H1 (cell line): ENCODE measurements at regions not wholly inside any gene's neighbourhood (a gene's known extent, or its start where the extent isn't known, plus 50 kb on each side); places are given as distances from the start of the nearest gene placed in this dataset.

Experiments used
- CTCF ChIA-PET: fragments of 300-600 bp; sonication (Branson Sonifier 250); formaldehyde crosslinking; loops from one replicate; lab custom pipeline; 2021; ENCODE audit not compliant: partially characterized antibody; lab: Charles Lee
- POLR2A ChIA-PET: fragments of 300-600 bp; sonication (Branson Sonifier 250); formaldehyde crosslinking; loops from one replicate; lab custom pipeline; 2021; ENCODE audit warnings: inconsistent platforms; ENCODE audit not compliant: partially characterized antibody; lab: Charles Lee
- DNase-seq, 2 experiments: peaks; one replicate each; pipeline versions ENCODE4 v3.0.0 to v3.0.0-alpha.2; 2010 to 2022; ENCODE audit warnings: low spot score in 2 of 2, low read depth in 1 of 2, mixed read lengths in 1 of 2
- FAIRE-seq: peaks from 2 replicates; lab custom pipeline; 2011; peaks lifted over from hg19 to GRCh38; lab: Jason Lieb, UNC
- H2AFZ ChIP-seq: 2 replicates; pipeline ENCODE4 v1.8.1; 2012; ENCODE audit warnings: low read length, inconsistent platforms
- H2AK5ac ChIP-seq: 2 replicates; pipeline ENCODE4 v1.6.1; 2013; ENCODE audit warnings: low read depth, low read length
- H2BK120ac ChIP-seq: replicated peaks from 2 replicates; pipeline ENCODE3; 2013; ENCODE audit warnings: low read depth, low read length, inconsistent platforms
- H2BK12ac ChIP-seq: 2 replicates; pipeline ENCODE4 v1.6.1; 2013; ENCODE audit warnings: low read depth, low read length
- H2BK15ac ChIP-seq: 2 replicates; pipeline ENCODE4 v1.6.1; 2013; ENCODE audit warnings: low read length
- H2BK20ac ChIP-seq: 2 replicates; pipeline ENCODE4 v1.6.1; 2013; ENCODE audit warnings: low read length
- H2BK5ac ChIP-seq: 2 replicates; pipeline ENCODE4 v1.6.1; 2013; ENCODE audit warnings: low read depth, low read length
- H3K14ac ChIP-seq: 2 replicates; pipeline ENCODE4 v1.6.1; 2013; ENCODE audit warnings: inconsistent platforms; ENCODE audit not compliant: insufficient read length
- H3K18ac ChIP-seq: 2 replicates; pipeline ENCODE4 v1.6.1; 2013; ENCODE audit warnings: low read length; ENCODE audit errors: extremely low read depth
- H3K23ac ChIP-seq: 2 replicates; pipeline ENCODE4 v1.6.1; 2013; ENCODE audit warnings: inconsistent platforms; ENCODE audit not compliant: insufficient read length
- H3K23me2 ChIP-seq: 2 replicates; pipeline ENCODE4 v1.6.1; 2013; ENCODE audit warnings: low read depth, low read length
- H3K27ac ChIP-seq: 2 replicates; pipeline ENCODE4 v1.6.1; 2011; ENCODE audit warnings: low read depth, low read length, inconsistent platforms
- H3K27me3 ChIP-seq, 4 experiments: replicated peaks in 1 of 4; 1 replicate in 1 of 4; 2 replicates in 3 of 4; pipeline versions ENCODE4 v1.6.1 to v1.8.1; 2011 to 2013; ENCODE audit warnings: low read length in 3 of 4, mild to moderate bottlenecking in 3 of 4, inconsistent platforms in 2 of 4, mixed read lengths in 2 of 4, moderate library complexity in 1 of 4; ENCODE audit not compliant: control insufficient read depth in 3 of 4, insufficient read depth in 3 of 4; ENCODE audit errors: extremely low read depth in 1 of 4
- H3K36me3 ChIP-seq, 4 experiments: 2 replicates each; pipeline versions ENCODE4 v1.6.1 to v1.8.1; 2011 to 2013; ENCODE audit warnings: mild to moderate bottlenecking in 4 of 4, low read length in 3 of 4, moderate library complexity in 2 of 4, control low read depth in 1 of 4, inconsistent platforms in 1 of 4; ENCODE audit not compliant: insufficient read depth in 4 of 4, control insufficient read depth in 2 of 4
- H3K4ac ChIP-seq: replicated peaks from 2 replicates; pipeline ENCODE3; 2013; ENCODE audit warnings: low read length, low read depth, mixed read lengths, inconsistent platforms; ENCODE audit not compliant: insufficient read length
- H3K4me1 ChIP-seq, 4 experiments: replicated peaks in 1 of 4; 1 replicate in 1 of 4; 2 replicates in 3 of 4; pipeline versions ENCODE4 v1.6.1 to v1.8.1; 2011 to 2013; ENCODE audit warnings: low read length in 3 of 4, inconsistent platforms in 2 of 4, mixed read lengths in 1 of 4; ENCODE audit not compliant: insufficient read depth in 4 of 4, control insufficient read depth in 3 of 4
- H3K4me2 ChIP-seq, 2 experiments: 2 replicates each; pipeline versions ENCODE4 v1.6.1 to v1.8.1; 2011 to 2013; ENCODE audit warnings: low read depth in 2 of 2, low read length in 2 of 2, control low read depth in 1 of 2, inconsistent platforms in 1 of 2, mild to moderate bottlenecking in 1 of 2; ENCODE audit not compliant: insufficient read depth in 1 of 2
- H3K4me3 ChIP-seq, 4 experiments: fragments of 200-600, 300-600 bp in 1 of 4; sonication (generic), shearing (Covaris generic), sonication (Bioruptor Twin) in 1 of 4; 2 replicates each; pipeline versions ENCODE4 v1.5.1 to v1.8.1; 2011 to 2016; ENCODE audit warnings: low read length in 4 of 4, low read depth in 3 of 4, control low read depth in 2 of 4, inconsistent platforms in 2 of 4, mild to moderate bottlenecking in 2 of 4, mixed read lengths in 1 of 4, moderate library complexity in 1 of 4; ENCODE audit not compliant: insufficient read depth in 2 of 4; ENCODE audit errors: extremely low read depth in 1 of 4
- H3K56ac ChIP-seq: replicated peaks from 2 replicates; pipeline ENCODE3; 2013; ENCODE audit warnings: low read depth, mild to moderate bottlenecking, mixed read lengths, low read length, inconsistent platforms; ENCODE audit not compliant: insufficient read length
- H3K79me1 ChIP-seq: 2 replicates; pipeline ENCODE4 v1.6.1; 2013; ENCODE audit warnings: low read depth, low read length, control low read depth
- H3K79me2 ChIP-seq, 2 experiments: 2 replicates each; pipeline versions ENCODE4 v1.6.1 to v1.8.1; 2012 to 2013; ENCODE audit warnings: low read length in 2 of 2, mild to moderate bottlenecking in 2 of 2, inconsistent platforms in 1 of 2; ENCODE audit not compliant: insufficient read depth in 2 of 2, control insufficient read depth in 1 of 2
- H3K9ac ChIP-seq, 4 experiments: replicated peaks in 1 of 4; 1 replicate in 1 of 4; 2 replicates in 3 of 4; pipeline versions ENCODE4 v1.6.1 to v1.8.1; 2011 to 2013; ENCODE audit warnings: low read depth in 3 of 4, low read length in 3 of 4, control low read depth in 2 of 4, mild to moderate bottlenecking in 2 of 4, moderate library complexity in 2 of 4, inconsistent platforms in 1 of 4; ENCODE audit errors: extremely low read depth in 1 of 4
- H3K9me3 ChIP-seq, 2 experiments: 2 replicates each; pipeline versions ENCODE4 v1.6.1 to v1.8.1; 2012 to 2013; ENCODE audit warnings: mild to moderate bottlenecking in 2 of 2, moderate library complexity in 2 of 2, control low read depth in 1 of 2, inconsistent platforms in 1 of 2, low read depth in 1 of 2, low read length in 1 of 2, mixed read lengths in 1 of 2; ENCODE audit not compliant: insufficient read depth in 2 of 2
- H4K20me1 ChIP-seq, 2 experiments: replicated peaks in 1 of 2; 2 replicates each; pipeline versions ENCODE3 to v1.8.1; 2011 to 2013; ENCODE audit warnings: inconsistent platforms in 2 of 2, low read length in 2 of 2, mild to moderate bottlenecking in 1 of 2; ENCODE audit not compliant: insufficient read depth in 2 of 2, control insufficient read depth in 1 of 2
- H4K5ac ChIP-seq: 2 replicates; pipeline ENCODE4 v1.6.1; 2013; ENCODE audit warnings: low read length, low read depth, mixed read lengths, inconsistent platforms; ENCODE audit not compliant: insufficient read length
- H4K8ac ChIP-seq: 2 replicates; pipeline ENCODE4 v1.8.0; 2013; ENCODE audit warnings: mild to moderate bottlenecking, moderate library complexity, low read length, inconsistent platforms; ENCODE audit not compliant: insufficient read depth; ENCODE audit errors: extremely low read depth
- H4K91ac ChIP-seq: replicated peaks from 2 replicates; pipeline ENCODE3; 2013; ENCODE audit warnings: low read length, mixed read lengths, inconsistent platforms; ENCODE audit not compliant: insufficient read length
- BCL11A ChIP-seq, 2 experiments: IDR thresholded peaks; one replicate each; pipeline ENCODE4 v1.6.1; 2011; ENCODE audit warnings: low read depth in 2 of 2, low read length in 2 of 2, mild to moderate bottlenecking in 2 of 2
- CBX8 ChIP-seq: fragments of 300-800, 300-1000 bp; sonication (generic); IDR thresholded peaks from 2 replicates; pipeline ENCODE4 v1.7.1; 2016; ENCODE audit warnings: low read depth, low read length, borderline replicate concordance
- CREB1 ChIP-seq: IDR thresholded peaks from 2 replicates; pipeline ENCODE4 v1.6.1; 2012; ENCODE audit warnings: inconsistent platforms
- CTBP2 ChIP-seq: IDR thresholded peaks from 2 replicates; pipeline ENCODE4 v1.7.0; 2011; ENCODE audit warnings: borderline replicate concordance, mild to moderate bottlenecking, moderate library complexity, mixed read lengths, low read length; ENCODE audit not compliant: insufficient read depth, insufficient read length
- GTF2F1 ChIP-seq: IDR thresholded peaks from 2 replicates; pipeline ENCODE4 v1.6.1; 2012; ENCODE audit warnings: low read depth, low read length, improper control_type of control experiment, borderline replicate concordance
- MAX ChIP-seq: IDR thresholded peaks from 2 replicates; pipeline ENCODE4 v1.6.1; 2012; ENCODE audit warnings: inconsistent platforms
- RBBP5 ChIP-seq: IDR thresholded peaks from 2 replicates; pipeline ENCODE4 v1.7.1; 2012; ENCODE audit warnings: low read depth, mild to moderate bottlenecking, inconsistent platforms, low read length, moderate library complexity, borderline replicate concordance
- RXRA ChIP-seq: IDR thresholded peaks from 2 replicates; pipeline ENCODE4 v1.6.1; 2011; ENCODE audit warnings: low read depth, mild to moderate bottlenecking, low read length, moderate library complexity; ENCODE audit not compliant: insufficient read depth
- ZNF274 ChIP-seq: IDR thresholded peaks from 2 replicates; pipeline ENCODE4 v1.7.0; 2012; ENCODE audit warnings: low read length, borderline replicate concordance; ENCODE audit errors: extremely low read depth
- WGBS, 2 experiments: shearing (Covaris generic) in 1 of 2; methylation state at CpG; one replicate each; pipeline versions ENCODE4 v1.1.6 to v1.1.7; 2013 to 2015; ENCODE audit warnings: low lambda C conversion rate in 2 of 2, mixed read lengths in 2 of 2, inconsistent platforms in 1 of 2, low coverage in 1 of 2, missing lambda C conversion rate in 1 of 2; ENCODE audit not compliant: insufficient replicate concordance in 2 of 2, insufficient coverage in 1 of 2, insufficient read length in 1 of 2; ENCODE audit errors: extremely low coverage in 1 of 2, missing lambda C conversion rate in 1 of 2; 5-methylcytosine and 5-hydroxymethylcytosine counted together

GRCh38 chr10:3281941-3282673 is 109.5 kb upstream of the PITRM1 start:
- TF ChIP-seq RBBP5: no peak
- no peak for TF ChIP-seq BCL11A (IDR thresholded peaks at IDR 0.05; ENCODE audit: low read depth in 2 of 2, low read length in 2 of 2)
- no peak for TF ChIP-seq CTBP2
- TF ChIP-seq RXRA: no peak
- TF ChIP-seq GTF2F1: no peak
- TF ChIP-seq MAX: no peak
- TF ChIP-seq ZNF274: no peak
- TF ChIP-seq CREB1: no peak
- no peak for TF ChIP-seq CBX8
- WGBS, 2 experiments: 92% methylated on average over 7 of the region's 7 CpGs; no CpG with 5 or more reads in 1 of the 2 experiments
- no peaks in the 10 kb centered on the region for H3K4me1 ChIP-seq
- ChIA-PET CTCF (interaction anchor here (0.7 to 2.7 kb wide), 5 partner anchors 10 to 923 kb away, joined by 3 to 7 read pairs (median 3); no protein-coding TSS in a partner anchor), POLR2A (no interaction called here)
- no peak overlapping the region for H2BK12ac ChIP-seq
- H3K27me3 ChIP-seq: no peaks in the 10 kb centered on the region
- no peak overlapping the region for H2BK20ac ChIP-seq
- no peak overlapping the region for H2BK120ac ChIP-seq
- no peak overlapping the region for H2AK5ac ChIP-seq
- H2BK5ac ChIP-seq: no peak overlapping the region
- H3K27ac ChIP-seq: no peak overlapping the region
- no peak overlapping the region for H3K4me3 ChIP-seq
- H3K18ac ChIP-seq: no peak overlapping the region
- H3K23ac ChIP-seq: no peak overlapping the region
- H3K9me3 ChIP-seq: no peaks in the 10 kb centered on the region
- H4K8ac ChIP-seq: no peak overlapping the region
- H3K36me3 ChIP-seq: no peaks in the 10 kb centered on the region
- no peak overlapping the region for H3K56ac ChIP-seq
- H4K20me1 ChIP-seq: no peaks in the 10 kb centered on the region
- H4K91ac ChIP-seq: no peak overlapping the region
- H4K5ac ChIP-seq: no peak overlapping the region
- no peaks in the 10 kb centered on the region for H3K79me1 ChIP-seq
- no peak overlapping the region for H3K14ac ChIP-seq
- H3K79me2 ChIP-seq: no peaks in the 10 kb centered on the region
- no peak overlapping the region for H2AFZ ChIP-seq
- no peak overlapping the region for H3K9ac ChIP-seq
- FAIRE-seq (no peak), DNase-seq (no peak)
- H2BK15ac ChIP-seq: no peak overlapping the region
- no peaks in the 10 kb centered on the region for H3K23me2 ChIP-seq
- no peak overlapping the region for H3K4ac ChIP-seq
- no peak overlapping the region for H3K4me2 ChIP-seq
